Psoas muscle (tissue), 7 donors: ENCODE measurements at regions not wholly inside any gene's neighbourhood (a gene's known extent, or its start where the extent isn't known, plus 50 kb on each side); places are given as distances from the start of the nearest gene placed in this dataset.

ENCODE experiments used
- ATAC-seq, 4 donors: fragments of 200-7000 bp; cut with Tn5 transposase; one replicate each; pipeline ENCODE4 v1.9.1; 2020; ENCODE audit warnings: moderate library complexity in 3 of 4, mild to moderate bottlenecking in 2 of 4
- DNase-seq, 2 donors: peaks; one replicate each; pipeline ENCODE4 v3.0.0-alpha.2; 2020
- H3K27ac ChIP-seq: fragments of 200-600 bp; one replicate; pipeline ENCODE4 v1.8.0; 2022
- H3K27me3 ChIP-seq, 3 donors: fragments of 200-600 bp in 1 of 3; one replicate each; pipeline versions ENCODE4 v1.6.1 to v1.8.0; 2013 to 2022; ENCODE audit warnings: low read length in 2 of 3, mild to moderate bottlenecking in 2 of 3, moderate library complexity in 1 of 3; ENCODE audit not compliant: insufficient read depth in 3 of 3
- H3K36me3 ChIP-seq, 2 donors: fragments of 200-600 bp in 1 of 2; one replicate each; pipeline versions ENCODE4 v1.6.1 to v1.8.0; 2013 to 2022; ENCODE audit warnings: low read depth in 1 of 2, mild to moderate bottlenecking in 1 of 2, moderate library complexity in 1 of 2; ENCODE audit not compliant: insufficient read depth in 1 of 2
- H3K4me1 ChIP-seq: fragments of 200-600 bp; one replicate; pipeline ENCODE4 v1.8.0; 2022
- H3K4me3 ChIP-seq: fragments of 200-600 bp; one replicate; pipeline ENCODE4 v1.8.0; 2022; ENCODE audit warnings: mild to moderate bottlenecking
- H3K9me3 ChIP-seq: fragments of 200-600 bp; one replicate; pipeline ENCODE4 v1.8.0; 2022
- WGBS, 3 donors: extraction: QIAGEN DNeasy Blood & Tissue Kit; methylation state at CpG; one replicate each; pipeline versions ENCODE4 v1.1.6 to v1.1.7; 2013; 5-methylcytosine and 5-hydroxymethylcytosine counted together
- intact Hi-C, 2 donors: fragments of 100-400 bp; cut with DNase I; formaldehyde crosslinking; loops; one replicate each; pipeline versions ENCODE4 v1.11.0 to v1.14.2; 2022
- TF ChIP-seq, protein P1 (sequence below): fragments of 200-600 bp; IDR thresholded peaks from one replicate; pipeline ENCODE4 v1.8.0; 2022; ENCODE audit warnings: antibody characterized with exemption
- donor health status: healthy with polysubstance abuse.
- donor health status: DM: no; HTN: no; CAD: no; lungs with moderate emphysema.
- donor health status: Bipolar disorder and iron deficiency.
- donor health status: healthy.
- donor health status: DM: yes; HTN: yes; CAD: no.
- donor health status: DM: no; HTN: no; CAD: no.
- donor health status: DM: yes; HTN: yes; CAD: no.

DNA sequence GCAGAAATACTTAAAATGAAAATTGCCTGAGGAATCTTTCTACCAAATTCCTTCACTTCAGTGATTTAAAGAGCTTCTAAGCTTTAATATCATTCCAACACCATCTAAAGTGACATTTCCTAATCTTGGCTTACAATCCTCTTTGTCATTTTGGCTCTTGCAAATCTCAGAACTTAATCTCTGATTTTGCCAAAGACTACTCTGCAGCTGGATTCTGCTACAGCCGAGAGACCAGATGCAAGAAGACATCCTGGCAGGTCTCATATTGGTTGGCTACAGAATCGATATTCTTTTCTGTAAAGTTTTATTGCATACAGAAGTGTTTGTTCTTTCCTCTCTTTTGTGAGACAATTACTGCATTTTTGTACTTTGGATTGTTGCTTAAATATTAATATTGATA, 716.5 kb upstream of the LRATD1 start:
- no peaks in the 10 kb centered on the region for H3K27me3 ChIP-seq
- H3K9me3 ChIP-seq: peaks cover 6% of the 10 kb centered on the region
- 14 to 24% (median 24%) methylated on average over 2 of the region's 2 CpGs for WGBS, 3 donors
- DNase-seq (no peak), ATAC-seq (no peak)
- H3K36me3 ChIP-seq: no peaks in the 10 kb centered on the region
- TF ChIP-seq, protein P1, sequence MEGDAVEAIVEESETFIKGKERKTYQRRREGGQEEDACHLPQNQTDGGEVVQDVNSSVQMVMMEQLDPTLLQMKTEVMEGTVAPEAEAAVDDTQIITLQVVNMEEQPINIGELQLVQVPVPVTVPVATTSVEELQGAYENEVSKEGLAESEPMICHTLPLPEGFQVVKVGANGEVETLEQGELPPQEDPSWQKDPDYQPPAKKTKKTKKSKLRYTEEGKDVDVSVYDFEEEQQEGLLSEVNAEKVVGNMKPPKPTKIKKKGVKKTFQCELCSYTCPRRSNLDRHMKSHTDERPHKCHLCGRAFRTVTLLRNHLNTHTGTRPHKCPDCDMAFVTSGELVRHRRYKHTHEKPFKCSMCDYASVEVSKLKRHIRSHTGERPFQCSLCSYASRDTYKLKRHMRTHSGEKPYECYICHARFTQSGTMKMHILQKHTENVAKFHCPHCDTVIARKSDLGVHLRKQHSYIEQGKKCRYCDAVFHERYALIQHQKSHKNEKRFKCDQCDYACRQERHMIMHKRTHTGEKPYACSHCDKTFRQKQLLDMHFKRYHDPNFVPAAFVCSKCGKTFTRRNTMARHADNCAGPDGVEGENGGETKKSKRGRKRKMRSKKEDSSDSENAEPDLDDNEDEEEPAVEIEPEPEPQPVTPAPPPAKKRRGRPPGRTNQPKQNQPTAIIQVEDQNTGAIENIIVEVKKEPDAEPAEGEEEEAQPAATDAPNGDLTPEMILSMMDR: no peak
- intact Hi-C loops: no loop called here
- H3K4me3 ChIP-seq: no peak overlapping the region
- H3K4me1 ChIP-seq: no peaks in the 10 kb centered on the region
- H3K27ac ChIP-seq: no peak overlapping the region

GRCh38 chr2:13917958-13918357, 714.6 kb upstream of the LRATD1 start:
- ATAC-seq (no peak), DNase-seq (no peak)
- TF ChIP-seq, protein P1: no peak
- no peak overlapping the region for H3K4me3 ChIP-seq
- no peak overlapping the region for H3K27ac ChIP-seq
- peaks cover 3% of the 10 kb centered on the region for H3K9me3 ChIP-seq
- no peaks in the 10 kb centered on the region for H3K27me3 ChIP-seq
- no peaks in the 10 kb centered on the region for H3K4me1 ChIP-seq
- H3K36me3 ChIP-seq: no peaks in the 10 kb centered on the region
- intact Hi-C loops: no loop called here
- 79 to 89% (median 84%) methylated on average over 1 of the region's 1 CpG for WGBS, 3 donors

- H3K9me3 ChIP-seq: peaks cover 3% of the 10 kb centered on the region
- no peaks in the 10 kb centered on the region for H3K27me3 ChIP-seq
- intact Hi-C loops: no loop called here
- DNase-seq: no peak
- 77 to 85% (median 80%) methylated on average over 4 of the region's 4 CpGs for WGBS, 3 donors
- H3K4me1 ChIP-seq: no peaks in the 10 kb centered on the region
- H3K36me3 ChIP-seq: no peaks in the 10 kb centered on the region
- no peak overlapping the region for H3K27ac ChIP-seq
- no peak for ATAC-seq
- TF ChIP-seq, protein P1: no peak
- H3K4me3 ChIP-seq: no peak overlapping the region
These were observed 712.5 kb upstream of the LRATD1 start for GRCh38 chr2:13919981-13920382.

GRCh38 chr2:13921245-13921644, 711.3 kb upstream of the LRATD1 start:
- Histone ChIP-seq H3K36me3 (no peaks in the 10 kb centered on the region), H3K27ac (no peak overlapping the region), H3K27me3 (no peaks in the 10 kb centered on the region), H3K4me3 (no peak overlapping the region), H3K4me1 (no peaks in the 10 kb centered on the region), H3K9me3 (peaks cover 3% of the 10 kb centered on the region)
- 60 to 70% (median 69%) methylated on average over 2 of the region's 2 CpGs for WGBS, 3 donors
- no peak for ATAC-seq
- intact Hi-C loops: no loop called here
- no peak for DNase-seq
- TF ChIP-seq, protein P1: no peak

GRCh38 chr2:13923823-13924222, 708.7 kb upstream of the LRATD1 start:
- no peak for DNase-seq
- ATAC-seq: no peak
- TF ChIP-seq, protein P1: no peak
- H3K36me3 ChIP-seq: no peaks in the 10 kb centered on the region
- H3K4me1 ChIP-seq: no peaks in the 10 kb centered on the region
- no peak overlapping the region for H3K27ac ChIP-seq
- peaks cover 3% of the 10 kb centered on the region for H3K9me3 ChIP-seq
- H3K4me3 ChIP-seq: no peak overlapping the region
- intact Hi-C loops: no loop called here
- 88 to 90% (median 89%) methylated on average over 6 of the region's 6 CpGs for WGBS, 3 donors
- no peaks in the 10 kb centered on the region for H3K27me3 ChIP-seq
